A172 (cell line): ENCODE measurements at regions not wholly inside any gene's neighbourhood (a gene's known extent, or its start where the extent isn't known, plus 50 kb on each side); places are given as distances from the start of the nearest gene placed in this dataset.

Experiments used
- DNase-seq: peaks from one replicate; pipeline ENCODE4 v3.0.0-alpha.2; 2015; ENCODE audit warnings: low spot score

GRCh38 chr10:117926491-117926890 lies 120.2 kb downstream of the RAB11FIP2 start:
- no peak for DNase-seq

GRCh38 chr10:117927332-117927731 lies 119.4 kb downstream of the RAB11FIP2 start:
- DNase-seq, result no peak

- DNase-seq, result no peak
Observed at GRCh38 chr10:117927871-117928270, 118.9 kb downstream of the RAB11FIP2 start.

- DNase-seq, result no peak
Observed at GRCh38 chr10:117928281-117928680, 118.5 kb downstream of the RAB11FIP2 start.

GRCh38 chr10:117928741-117929140 lies 118.0 kb downstream of the RAB11FIP2 start:
- DNase-seq, result no peak

- no peak for DNase-seq
Observed at GRCh38 chr10:117929327-117930067, 117.2 kb downstream of the RAB11FIP2 start.

- no peak for DNase-seq
Observed at GRCh38 chr10:117931078-117931477, 115.7 kb downstream of the RAB11FIP2 start.

GRCh38 chr10:117933036-117933435 lies 113.7 kb downstream of the RAB11FIP2 start:
- no peak for DNase-seq

- DNase-seq, result no peak
Observed at GRCh38 chr10:117934477-117934876, 112.3 kb downstream of the RAB11FIP2 start.

- DNase-seq, result no peak
Observed at GRCh38 chr10:117936141-117936540, 110.6 kb downstream of the RAB11FIP2 start.

GRCh38 chr10:117936566-117936965 lies 110.2 kb downstream of the RAB11FIP2 start:
- no peak for DNase-seq

GRCh38 chr10:117936976-117937375 lies 109.8 kb downstream of the RAB11FIP2 start:
- no peak for DNase-seq

- DNase-seq, result no peak
Observed at GRCh38 chr10:117938104-117938503, 108.6 kb downstream of the RAB11FIP2 start.

- no peak for DNase-seq
Observed at GRCh38 chr10:117942226-117942625, 104.5 kb downstream of the RAB11FIP2 start.

- no peak for DNase-seq
Observed at GRCh38 chr10:117944676-117945447, 101.9 kb downstream of the RAB11FIP2 start.

- DNase-seq, result no peak
Observed at GRCh38 chr10:117945651-117946050, 101.1 kb downstream of the RAB11FIP2 start.

- DNase-seq, result peak; percentile 62
Observed at GRCh38 chr10:117946525-117947070, 100.1 kb downstream of the RAB11FIP2 start.

GRCh38 chr10:117948493-117948892 lies 98.2 kb downstream of the RAB11FIP2 start:
- DNase-seq, result no peak

- DNase-seq, result no peak
Observed at GRCh38 chr10:117950408-117950807, 96.3 kb downstream of the RAB11FIP2 start.
